Nephron progenitor cell (in vitro differentiated cells): ENCODE measurements at regions not wholly inside any gene's neighbourhood (a gene's known extent, or its start where the extent isn't known, plus 50 kb on each side); places are given as distances from the start of the nearest gene placed in this dataset.

Experiments
- DNase-seq: peaks from one replicate; pipeline ENCODE4 v3.0.0; 2021
- H3K27ac Mint-ChIP-seq: 2 replicates; pipeline ENCODE4 v1.8.0; 2021; ENCODE audit warnings: mild to moderate bottlenecking, moderate library complexity, mixed read lengths
- H3K27me3 Mint-ChIP-seq: 2 replicates; pipeline ENCODE4 v1.8.0; 2021; ENCODE audit warnings: mild to moderate bottlenecking, low read depth, mixed read lengths; ENCODE audit not compliant: poor library complexity
- H3K36me3 Mint-ChIP-seq: 2 replicates; pipeline ENCODE4 v1.8.0; 2021; ENCODE audit warnings: low read depth, mixed read lengths
- H3K4me1 Mint-ChIP-seq: 2 replicates; pipeline ENCODE4 v1.8.0; 2021; ENCODE audit warnings: mixed read lengths
- H3K4me3 Mint-ChIP-seq: 2 replicates; pipeline ENCODE4 v1.8.0; 2021; ENCODE audit warnings: mild to moderate bottlenecking, moderate library complexity, mixed read lengths
- H3K9me3 Mint-ChIP-seq: 2 replicates; pipeline ENCODE4 v1.8.0; 2021; ENCODE audit warnings: mild to moderate bottlenecking, moderate library complexity, mixed read lengths
- CTCF ChIP-seq: fragments of 200-600 bp; sonication (generic); IDR thresholded peaks from 2 replicates; pipeline ENCODE4 v1.5.0; 2021; ENCODE audit warnings: antibody characterized with exemption

- Mint-ChIP-seq H3K36me3 (no peaks in the 10 kb centered on the region), H3K27me3 (no peaks in the 10 kb centered on the region), H3K4me3 (no peak overlapping the region), H3K4me1 (no peaks in the 10 kb centered on the region), H3K9me3 (no peaks in the 10 kb centered on the region), H3K27ac (peak overlapping the region; percentile 16)
- DNase-seq, result no peak
- TF ChIP-seq CTCF, result no peak
Observed at GRCh38 chr5:84796399-84796798, 411.7 kb upstream of the EDIL3 start.

GRCh38 chr5:84794486-84795035 lies 409.9 kb upstream of the EDIL3 start:
- no peak overlapping the region for H3K4me3 Mint-ChIP-seq

GRCh38 chr5:84791730-84792129 lies 407.1 kb upstream of the EDIL3 start:
- DNase-seq, result no peak
- H3K9me3 Mint-ChIP-seq, result peaks cover 6% of the 10 kb centered on the region
- no peaks in the 10 kb centered on the region for H3K27me3 Mint-ChIP-seq
- no peak overlapping the region for H3K27ac Mint-ChIP-seq
- no peak for TF ChIP-seq CTCF
- H3K4me3 Mint-ChIP-seq, result no peak overlapping the region
- no peaks in the 10 kb centered on the region for H3K4me1 Mint-ChIP-seq
- no peaks in the 10 kb centered on the region for H3K36me3 Mint-ChIP-seq

More at GRCh38 chr5:84794486-84795035, 409.9 kb upstream of the EDIL3 start:
- H3K4me1 Mint-ChIP-seq, result no peaks in the 10 kb centered on the region
- H3K9me3 Mint-ChIP-seq, result peaks cover under 1% of the 10 kb centered on the region
- no peaks in the 10 kb centered on the region for H3K36me3 Mint-ChIP-seq
- DNase-seq, result no peak
- TF ChIP-seq CTCF, result no peak
- H3K27ac Mint-ChIP-seq, result no peak overlapping the region
- no peaks in the 10 kb centered on the region for H3K27me3 Mint-ChIP-seq

- Mint-ChIP-seq H3K27ac (peak overlapping the region; percentile 36), H3K4me1 (no peaks in the 10 kb centered on the region), H3K27me3 (no peaks in the 10 kb centered on the region), H3K36me3 (no peaks in the 10 kb centered on the region), H3K9me3 (peaks cover 6% of the 10 kb centered on the region), H3K4me3 (no peak overlapping the region)
- DNase-seq, result no peak
- no peak for TF ChIP-seq CTCF
Observed at GRCh38 chr5:84791138-84791537, 406.5 kb upstream of the EDIL3 start.

GRCh38 chr5:84790406-84790805 lies 405.7 kb upstream of the EDIL3 start:
- peaks cover 6% of the 10 kb centered on the region for H3K9me3 Mint-ChIP-seq
- H3K27me3 Mint-ChIP-seq, result no peaks in the 10 kb centered on the region
- H3K27ac Mint-ChIP-seq, result no peak overlapping the region
- H3K36me3 Mint-ChIP-seq, result no peaks in the 10 kb centered on the region
- no peaks in the 10 kb centered on the region for H3K4me1 Mint-ChIP-seq
- no peak for TF ChIP-seq CTCF
- H3K4me3 Mint-ChIP-seq, result no peak overlapping the region
- no peak for DNase-seq

GRCh38 chr5:84783003-84783402 lies 398.3 kb upstream of the EDIL3 start:
- H3K4me1 Mint-ChIP-seq, result no peaks in the 10 kb centered on the region
- no peaks in the 10 kb centered on the region for H3K9me3 Mint-ChIP-seq
- H3K36me3 Mint-ChIP-seq, result no peaks in the 10 kb centered on the region
- no peak overlapping the region for H3K4me3 Mint-ChIP-seq
- DNase-seq, result no peak
- H3K27ac Mint-ChIP-seq, result no peak overlapping the region
- TF ChIP-seq CTCF, result no peak
- no peaks in the 10 kb centered on the region for H3K27me3 Mint-ChIP-seq
